ENCODE measurements at regions not wholly inside any gene's neighbourhood (a gene's known extent, or its start where the extent isn't known, plus 50 kb on each side); places are given as distances from the start of the nearest gene placed in this dataset.
A peak's percentile ranks its signal among the peaks of the same experiment; 100 is the strongest.

- DNase-seq, result no peak
Measured at GRCh38 chr6:29999416-29999815, 57.1 kb downstream of the HLA-A start.

- DNase-seq, result no peak
Measured at GRCh38 chr6:30000156-30000791, 57.9 kb downstream of the HLA-A start.

GRCh38 chr6:30002871-30003270 is 58.2 kb upstream of the POLR1H start:
- no peak for DNase-seq

GRCh38 chr6:30005482-30005881 is 55.6 kb upstream of the POLR1H start:
- peak; percentile 17 for DNase-seq

- DNase-seq, result peak; percentile 46
Measured at GRCh38 chr6:30006170-30007131, 54.6 kb upstream of the POLR1H start.

- DNase-seq, result peak; percentile 78
Measured at GRCh38 chr6:30007132-30007764, 53.8 kb upstream of the POLR1H start.

- no peak for DNase-seq
Measured at GRCh38 chr6:30009113-30009512, 52.0 kb upstream of the POLR1H start.

Data from NCI-H69 (cell line).